OCI-M1 (cell line): ENCODE measurements at regions not wholly inside any gene's neighbourhood (a gene's known extent, or its start where the extent isn't known, plus 50 kb on each side); places are given as distances from the start of the nearest gene placed in this dataset.
"Not testable (repeated sequence)": the region's sequence is repeated elsewhere in the genome, so short reads cannot be mapped to it uniquely, and the experiment has no call there.

ENCODE experiments used
- DNase-seq: peaks from one replicate; lab custom pipeline; 2025; lab: John Stamatoyannopoulos, UW

- DNase-seq, result no peak
Observed at GRCh38 chr4:158122501-158122900, 50.3 kb downstream of the GASK1B start.

- peak; percentile 57 for DNase-seq
Observed at GRCh38 chr4:158121161-158121579, 51.7 kb downstream of the GASK1B start.

GRCh38 chr4:158120645-158121151 is 52.1 kb downstream of the GASK1B start:
- not testable (repeated sequence) for DNase-seq

- DNase-seq, result no peak
Observed at GRCh38 chr4:158112611-158113010, 60.2 kb downstream of the GASK1B start.

GRCh38 chr4:158111241-158111640 is 61.6 kb downstream of the GASK1B start:
- no peak for DNase-seq

- DNase-seq, result no peak
Observed at GRCh38 chr4:158102904-158103303, 69.9 kb downstream of the GASK1B start.

GRCh38 chr4:158099686-158100085 is 73.1 kb downstream of the GASK1B start:
- DNase-seq, result no peak

- DNase-seq, result no peak
Observed at GRCh38 chr4:158098802-158099201, 74.0 kb downstream of the GASK1B start.

GRCh38 chr4:158094413-158095134 is 78.3 kb downstream of the GASK1B start:
- no peak for DNase-seq

- no peak for DNase-seq
Observed at GRCh38 chr4:158090323-158090722, 82.5 kb downstream of the GASK1B start.

- not testable (repeated sequence) for DNase-seq
Observed at GRCh38 chr4:158089897-158090296, 82.9 kb downstream of the GASK1B start.

- no peak for DNase-seq
Observed at GRCh38 chr4:158080354-158080753, 92.5 kb downstream of the GASK1B start.

GRCh38 chr4:158079661-158080060 is 93.2 kb downstream of the GASK1B start:
- no peak for DNase-seq

GRCh38 chr4:158077835-158078234 is 95.0 kb downstream of the GASK1B start:
- DNase-seq, result no peak

GRCh38 chr4:158074851-158075250 is 98.0 kb downstream of the GASK1B start:
- no peak for DNase-seq

- no peak for DNase-seq
Observed at GRCh38 chr4:158071931-158072330, 100.9 kb downstream of the GASK1B start.

- DNase-seq, result no peak
Observed at GRCh38 chr4:158068068-158068467, 104.8 kb downstream of the GASK1B start.

GRCh38 chr4:158067646-158068045 is 105.2 kb downstream of the GASK1B start:
- no peak for DNase-seq

GRCh38 chr4:158065603-158066002 is 107.2 kb downstream of the GASK1B start:
- DNase-seq, result no peak

GRCh38 chr4:158065176-158065575 is 107.6 kb downstream of the GASK1B start:
- DNase-seq, result no peak

- DNase-seq, result no peak
Observed at GRCh38 chr4:158056689-158057245, 116.1 kb downstream of the GASK1B start.

- DNase-seq, result no peak
Observed at GRCh38 chr4:158055668-158056067, 117.2 kb downstream of the GASK1B start.

GRCh38 chr4:158053801-158054200 is 119.0 kb downstream of the GASK1B start:
- DNase-seq, result no peak

GRCh38 chr4:158053086-158053485 is 119.7 kb downstream of the GASK1B start:
- DNase-seq, result no peak
